IMR-90 (cell line): ENCODE measurements at regions not wholly inside any gene's neighbourhood (a gene's known extent, or its start where the extent isn't known, plus 50 kb on each side); places are given as distances from the start of the nearest gene placed in this dataset.

Experiments
- BHLHE40 ChIP-seq: fragments of 150-350 bp; IDR thresholded peaks from 2 replicates; pipeline ENCODE4 v1.6.1; 2016; ENCODE audit warnings: mild to moderate bottlenecking, low read depth, low read length
- CEBPB ChIP-seq: IDR thresholded peaks from 2 replicates; pipeline ENCODE4 v1.6.1; 2012; ENCODE audit warnings: low read depth, low read length, improper control_type of control experiment
- ELK1 ChIP-seq: fragments of 150-350 bp; IDR thresholded peaks from 2 replicates; pipeline ENCODE4 v1.6.1; 2016; ENCODE audit warnings: low read depth, mild to moderate bottlenecking, low read length, moderate library complexity, borderline replicate concordance
- FOS ChIP-seq: fragments of 150-350 bp; IDR thresholded peaks from 2 replicates; pipeline ENCODE4 v1.6.1; 2016; ENCODE audit warnings: low read depth, low read length
- MAFK ChIP-seq: IDR thresholded peaks from 2 replicates; pipeline ENCODE4 v1.6.1; 2012; ENCODE audit warnings: low read depth, low read length, improper control_type of control experiment
- MAZ ChIP-seq: IDR thresholded peaks from 2 replicates; pipeline ENCODE4 v1.6.1; 2012; ENCODE audit warnings: low read depth, mild to moderate bottlenecking, low read length, improper control_type of control experiment, moderate library complexity, borderline replicate concordance
- MXI1 ChIP-seq: IDR thresholded peaks from 2 replicates; pipeline ENCODE4 v1.6.1; 2012; ENCODE audit warnings: low read depth, mild to moderate bottlenecking, low read length, moderate library complexity, borderline replicate concordance
- NFE2L2 ChIP-seq: fragments of 150-350 bp; IDR thresholded peaks from 2 replicates; pipeline ENCODE4 v1.6.1; 2016; ENCODE audit warnings: low read depth, mild to moderate bottlenecking, low read length
- POLR2A ChIP-seq: IDR thresholded peaks from 2 replicates; pipeline ENCODE4 v1.6.1; 2012; ENCODE audit warnings: mild to moderate bottlenecking, low read depth, low read length
- RAD21 ChIP-seq: IDR thresholded peaks from 2 replicates; pipeline ENCODE4 v1.6.1; 2012; ENCODE audit warnings: low read length, improper control_type of control experiment
- RFX5 ChIP-seq: IDR thresholded peaks from 2 replicates; pipeline ENCODE4 v1.8.0; 2012; ENCODE audit warnings: low read depth, mild to moderate bottlenecking, low read length, moderate library complexity
- SMC3 ChIP-seq: fragments of 150-350 bp; IDR thresholded peaks from 2 replicates; pipeline ENCODE4 v1.6.1; 2016; ENCODE audit warnings: low read depth, mild to moderate bottlenecking, antibody characterized with exemption, low read length, moderate library complexity
- USF2 ChIP-seq: fragments of 150-350 bp; IDR thresholded peaks from 2 replicates; pipeline ENCODE4 v1.6.1; 2017; ENCODE audit warnings: mild to moderate bottlenecking, antibody characterized with exemption, low read length, low read depth
- TF ChIP-seq, protein P1 (sequence below): conservative IDR thresholded peaks from 2 replicates; pipeline ENCODE4 v1.5.1; 2012; ENCODE audit warnings: mild to moderate bottlenecking, low read depth, low read length, improper control_type of control experiment

- TF ChIP-seq RFX5 = no peak
- TF ChIP-seq POLR2A = no peak
- TF ChIP-seq, protein P1, sequence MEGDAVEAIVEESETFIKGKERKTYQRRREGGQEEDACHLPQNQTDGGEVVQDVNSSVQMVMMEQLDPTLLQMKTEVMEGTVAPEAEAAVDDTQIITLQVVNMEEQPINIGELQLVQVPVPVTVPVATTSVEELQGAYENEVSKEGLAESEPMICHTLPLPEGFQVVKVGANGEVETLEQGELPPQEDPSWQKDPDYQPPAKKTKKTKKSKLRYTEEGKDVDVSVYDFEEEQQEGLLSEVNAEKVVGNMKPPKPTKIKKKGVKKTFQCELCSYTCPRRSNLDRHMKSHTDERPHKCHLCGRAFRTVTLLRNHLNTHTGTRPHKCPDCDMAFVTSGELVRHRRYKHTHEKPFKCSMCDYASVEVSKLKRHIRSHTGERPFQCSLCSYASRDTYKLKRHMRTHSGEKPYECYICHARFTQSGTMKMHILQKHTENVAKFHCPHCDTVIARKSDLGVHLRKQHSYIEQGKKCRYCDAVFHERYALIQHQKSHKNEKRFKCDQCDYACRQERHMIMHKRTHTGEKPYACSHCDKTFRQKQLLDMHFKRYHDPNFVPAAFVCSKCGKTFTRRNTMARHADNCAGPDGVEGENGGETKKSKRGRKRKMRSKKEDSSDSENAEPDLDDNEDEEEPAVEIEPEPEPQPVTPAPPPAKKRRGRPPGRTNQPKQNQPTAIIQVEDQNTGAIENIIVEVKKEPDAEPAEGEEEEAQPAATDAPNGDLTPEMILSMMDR = no peak
- no peak for TF ChIP-seq RAD21
- TF ChIP-seq CEBPB = no peak
- no peak for TF ChIP-seq MXI1
- TF ChIP-seq SMC3 = no peak
- TF ChIP-seq FOS = no peak
- no peak for TF ChIP-seq MAFK
- TF ChIP-seq ELK1 = no peak
- no peak for TF ChIP-seq MAZ
- TF ChIP-seq USF2 = no peak
- no peak for TF ChIP-seq BHLHE40
- no peak for TF ChIP-seq NFE2L2
Measured at GRCh38 chr17:16888413-16889087, 83.4 kb downstream of the TNFRSF13B start.
